Sigmoid colon (tissue), 6 donors: ENCODE measurements at regions not wholly inside any gene's neighbourhood (a gene's known extent, or its start where the extent isn't known, plus 50 kb on each side); places are given as distances from the start of the nearest gene placed in this dataset.

Source experiments
- DNase-seq: peaks from one replicate; pipeline ENCODE4 v3.0.0-alpha.2; 2019
- H3K27ac ChIP-seq, 4 donors: fragments of 200-600 bp; sonication (generic); one replicate each; pipeline ENCODE4 v1.5.1; 2016 to 2019; ENCODE audit warnings: mild to moderate bottlenecking in 1 of 4
- H3K27me3 ChIP-seq, 3 donors: fragments of 200-600 bp; sonication (generic); one replicate each; pipeline ENCODE4 v1.5.1; 2019; ENCODE audit warnings: mild to moderate bottlenecking in 1 of 3
- H3K36me3 ChIP-seq, 4 donors: fragments of 200-600 bp; sonication (generic); one replicate each; pipeline ENCODE4 v1.5.1; 2016 to 2019
- H3K4me1 ChIP-seq, 4 donors: fragments of 200-600 bp; sonication (generic); one replicate each; pipeline ENCODE4 v1.5.1; 2017 to 2019
- H3K4me3 ChIP-seq, 4 donors: fragments of 200-600 bp; sonication (generic); one replicate each; pipeline ENCODE4 v1.5.1; 2017 to 2019; ENCODE audit warnings: mild to moderate bottlenecking in 2 of 4, moderate library complexity in 1 of 4
- H3K9me3 ChIP-seq, 4 donors: fragments of 200-600 bp in 3 of 4; sonication (generic) in 3 of 4; one replicate each; pipeline versions ENCODE4 v1.5.1 to v1.6.1; 2013 to 2019
- EP300 ChIP-seq, 4 donors: sonication (generic); formaldehyde crosslinking; IDR thresholded peaks; one replicate each; pipeline ENCODE4 v1.6.1; 2017; ENCODE audit warnings: antibody characterized with exemption in 4 of 4
- POLR2A ChIP-seq, 2 donors: fragments of 450-650 bp; IDR thresholded peaks; one replicate each; pipeline ENCODE4 v1.6.1; 2016; ENCODE audit warnings: antibody characterized with exemption in 2 of 2, mild to moderate bottlenecking in 2 of 2, moderate library complexity in 2 of 2
- POLR2AphosphoS5 ChIP-seq, 4 donors: sonication (generic); formaldehyde crosslinking; IDR thresholded peaks; one replicate each; pipeline ENCODE4 v1.6.1; 2017; ENCODE audit warnings: antibody characterized with exemption in 4 of 4
- WGBS, 2 donors: extraction: QIAGEN DNeasy Blood & Tissue Kit; methylation state at CpG; one replicate each; pipeline ENCODE4 v1.1.7; 2013; 5-methylcytosine and 5-hydroxymethylcytosine counted together
- intact Hi-C: fragments of 100-400 bp; cut with DNase I; formaldehyde crosslinking; loops from one replicate; pipeline ENCODE4 v1.15.1; 2023
- TF ChIP-seq, protein P1 (sequence below), 4 experiments: fragments of 450-650 bp in 3 of 4; fragments of 200-600 bp in 1 of 4; IDR thresholded peaks; one replicate each; pipeline ENCODE4 v1.5.1; 2016 to 2019; ENCODE audit warnings: antibody characterized with exemption in 4 of 4, mild to moderate bottlenecking in 3 of 4, moderate library complexity in 2 of 4
- donor health status: healthy with polysubstance abuse.
- donor health status: healthy.

DNA sequence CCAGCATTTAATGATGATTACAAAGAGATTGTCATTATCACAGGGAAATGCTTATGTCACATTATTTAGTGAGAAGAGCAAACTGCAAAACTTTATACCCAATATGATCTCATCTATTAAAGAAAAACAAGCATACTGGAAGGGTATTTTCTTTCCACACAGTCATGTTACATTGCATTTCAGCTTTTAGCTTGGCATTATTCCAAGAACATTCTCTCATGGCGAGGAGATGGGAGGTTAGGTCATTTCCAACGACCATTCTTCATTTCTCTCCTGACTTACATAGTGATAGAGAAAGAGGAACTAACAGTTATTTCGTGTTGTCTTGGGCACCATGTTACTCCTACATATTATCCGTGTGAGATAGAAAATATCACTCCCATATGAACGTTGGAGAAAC is 309.4 kb upstream of the XYLT1 start:
- no peak overlapping the region for H3K27ac ChIP-seq
- no peaks in the 10 kb centered on the region for H3K27me3 ChIP-seq
- H3K4me1 ChIP-seq = no peaks in the 10 kb centered on the region
- DNase-seq = no peak
- H3K36me3 ChIP-seq = no peaks in the 10 kb centered on the region
- TF ChIP-seq EP300 (IDR thresholded peaks at IDR 0.05) = no peak
- TF ChIP-seq, protein P1, sequence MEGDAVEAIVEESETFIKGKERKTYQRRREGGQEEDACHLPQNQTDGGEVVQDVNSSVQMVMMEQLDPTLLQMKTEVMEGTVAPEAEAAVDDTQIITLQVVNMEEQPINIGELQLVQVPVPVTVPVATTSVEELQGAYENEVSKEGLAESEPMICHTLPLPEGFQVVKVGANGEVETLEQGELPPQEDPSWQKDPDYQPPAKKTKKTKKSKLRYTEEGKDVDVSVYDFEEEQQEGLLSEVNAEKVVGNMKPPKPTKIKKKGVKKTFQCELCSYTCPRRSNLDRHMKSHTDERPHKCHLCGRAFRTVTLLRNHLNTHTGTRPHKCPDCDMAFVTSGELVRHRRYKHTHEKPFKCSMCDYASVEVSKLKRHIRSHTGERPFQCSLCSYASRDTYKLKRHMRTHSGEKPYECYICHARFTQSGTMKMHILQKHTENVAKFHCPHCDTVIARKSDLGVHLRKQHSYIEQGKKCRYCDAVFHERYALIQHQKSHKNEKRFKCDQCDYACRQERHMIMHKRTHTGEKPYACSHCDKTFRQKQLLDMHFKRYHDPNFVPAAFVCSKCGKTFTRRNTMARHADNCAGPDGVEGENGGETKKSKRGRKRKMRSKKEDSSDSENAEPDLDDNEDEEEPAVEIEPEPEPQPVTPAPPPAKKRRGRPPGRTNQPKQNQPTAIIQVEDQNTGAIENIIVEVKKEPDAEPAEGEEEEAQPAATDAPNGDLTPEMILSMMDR (IDR thresholded peaks at IDR 0.05) = no peak
- TF ChIP-seq POLR2A (IDR thresholded peaks at IDR 0.05) = no peak
- no peak for TF ChIP-seq POLR2AphosphoS5 (IDR thresholded peaks at IDR 0.05)
- no peak overlapping the region for H3K4me3 ChIP-seq
- no peaks in the 10 kb centered on the region for H3K9me3 ChIP-seq
- 46 to 55% methylated on average over 5 of the region's 5 CpGs for WGBS, 2 donors
- intact Hi-C loops = no loop called here

DNA sequence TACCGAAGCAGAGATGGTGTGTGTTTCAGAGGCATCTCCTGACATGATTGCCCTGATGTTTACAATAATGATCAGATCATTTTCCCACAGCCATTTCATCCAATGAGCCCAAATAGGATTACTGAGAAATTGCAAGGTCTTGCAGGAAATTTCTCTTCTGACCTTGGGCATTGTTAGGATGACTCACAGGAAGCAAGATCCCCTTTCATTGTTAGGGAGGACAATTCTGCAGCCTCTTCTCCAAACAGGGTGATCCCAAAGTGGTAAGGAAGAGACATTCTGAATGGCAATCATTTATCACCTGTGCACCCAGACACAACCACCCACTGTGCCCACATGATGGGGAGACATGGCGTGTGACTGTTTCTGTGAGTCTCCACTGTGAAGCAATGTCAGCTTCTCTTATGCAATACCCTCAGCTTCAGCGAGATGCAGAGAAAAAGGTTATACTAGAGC is 306.7 kb upstream of the XYLT1 start:
- H3K36me3 ChIP-seq = no peaks in the 10 kb centered on the region
- no peak for DNase-seq
- H3K4me1 ChIP-seq = no peaks in the 10 kb centered on the region
- 67 to 74% methylated on average over 3 of the region's 3 CpGs for WGBS, 2 donors
- H3K27me3 ChIP-seq = no peaks in the 10 kb centered on the region
- TF ChIP-seq EP300 (IDR thresholded peaks at IDR 0.05) (no peak), POLR2A (IDR thresholded peaks at IDR 0.05) (no peak), POLR2AphosphoS5 (IDR thresholded peaks at IDR 0.05) (no peak)
- TF ChIP-seq, protein P1 (IDR thresholded peaks at IDR 0.05) = no peak
- no peak overlapping the region for H3K27ac ChIP-seq
- no peak overlapping the region for H3K4me3 ChIP-seq
- intact Hi-C loops = no loop called here
- H3K9me3 ChIP-seq = no peaks in the 10 kb centered on the region

DNA sequence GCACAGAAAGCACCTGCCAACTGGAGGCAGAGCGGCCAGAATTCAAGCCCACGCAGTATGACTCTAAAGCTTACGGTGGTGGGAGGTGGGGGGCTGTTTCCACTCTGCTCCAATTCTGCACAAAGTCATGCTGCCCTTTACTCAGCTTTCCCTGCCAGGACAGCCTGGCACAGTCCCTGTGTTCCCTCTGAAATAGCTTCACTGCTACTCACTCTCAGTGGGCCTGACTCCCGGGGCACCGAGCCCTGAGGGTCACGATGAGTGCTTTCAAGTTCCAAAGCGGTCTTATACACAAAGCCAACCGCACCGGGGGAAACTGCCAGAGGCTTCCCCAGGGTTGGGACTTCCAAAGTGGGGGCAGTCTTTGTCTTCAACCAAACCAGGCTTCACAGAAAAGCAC is 306.1 kb upstream of the XYLT1 start:
- DNase-seq = no peak
- intact Hi-C loops = no loop called here
- Histone ChIP-seq H3K27ac (no peak overlapping the region), H3K36me3 (no peaks in the 10 kb centered on the region), H3K9me3 (no peaks in the 10 kb centered on the region), H3K4me1 (no peaks in the 10 kb centered on the region), H3K27me3 (no peaks in the 10 kb centered on the region), H3K4me3 (no peak overlapping the region)
- TF ChIP-seq POLR2AphosphoS5 (IDR thresholded peaks at IDR 0.05) (no peak), POLR2A (IDR thresholded peaks at IDR 0.05) (no peak), EP300 (IDR thresholded peaks at IDR 0.05) (no peak)
- TF ChIP-seq, protein P1 (IDR thresholded peaks at IDR 0.05) = no peak
- 78 to 85% methylated on average over 9 of the region's 9 CpGs for WGBS, 2 donors

DNA sequence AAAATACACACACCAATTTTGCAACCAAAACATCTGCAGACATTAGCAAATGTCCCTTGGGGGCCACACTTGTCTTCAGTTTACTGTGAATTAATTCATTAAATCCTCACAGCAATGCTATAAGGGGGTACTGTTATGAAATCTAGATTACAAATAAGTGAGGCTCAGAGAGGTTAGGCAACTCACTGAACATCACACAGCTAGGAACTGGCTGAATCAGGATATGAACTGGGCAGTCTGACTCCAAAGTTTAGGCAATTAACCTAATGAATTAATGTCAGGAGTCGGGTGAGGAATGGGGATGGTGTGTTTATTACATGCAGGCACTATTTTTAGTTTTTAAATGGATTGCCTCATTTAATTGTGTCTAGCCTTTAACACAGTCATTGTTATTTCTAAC is 305.7 kb upstream of the XYLT1 start:
- Histone ChIP-seq H3K9me3 (no peaks in the 10 kb centered on the region), H3K27me3 (no peaks in the 10 kb centered on the region), H3K36me3 (no peaks in the 10 kb centered on the region), H3K27ac (no peak overlapping the region), H3K4me1 (no peaks in the 10 kb centered on the region), H3K4me3 (no peak overlapping the region)
- no peak for TF ChIP-seq POLR2AphosphoS5 (IDR thresholded peaks at IDR 0.05)
- no peak for TF ChIP-seq POLR2A (IDR thresholded peaks at IDR 0.05)
- TF ChIP-seq, protein P1 (IDR thresholded peaks at IDR 0.05) = no peak
- TF ChIP-seq EP300 (IDR thresholded peaks at IDR 0.05) = no peak
- 34 to 63% methylated on average over 1 of the region's 1 CpG for WGBS, 2 donors
- DNase-seq = no peak
- intact Hi-C loops = no loop called here

DNA sequence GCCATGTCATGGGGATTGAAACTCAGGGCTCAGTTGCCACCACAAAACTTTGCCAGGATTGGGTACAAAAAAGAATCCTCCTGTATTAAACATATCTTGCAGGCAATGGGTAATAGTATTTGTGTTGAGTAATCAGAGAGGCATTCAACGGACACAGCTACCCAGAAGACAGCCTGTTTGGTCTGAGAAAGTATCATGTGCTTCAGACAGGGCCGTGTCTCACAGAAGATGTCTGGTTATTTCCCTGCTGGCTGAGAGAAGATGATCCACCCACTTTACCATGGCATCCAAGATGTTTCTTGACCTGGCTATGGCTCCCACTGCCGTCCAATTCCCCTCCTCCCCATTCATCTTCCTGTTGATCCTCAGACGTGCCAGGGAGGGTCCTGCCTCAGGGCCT is 304.3 kb upstream of the XYLT1 start:
- no peaks in the 10 kb centered on the region for H3K9me3 ChIP-seq

More for the DNA sequence above, 304.3 kb upstream of the XYLT1 start:
- no peak overlapping the region for H3K27ac ChIP-seq
- no peaks in the 10 kb centered on the region for H3K27me3 ChIP-seq
- intact Hi-C loops = no loop called here
- H3K36me3 ChIP-seq = no peaks in the 10 kb centered on the region
- H3K4me3 ChIP-seq = no peak overlapping the region
- DNase-seq = no peak
- no peaks in the 10 kb centered on the region for H3K4me1 ChIP-seq
- 53 to 77% methylated on average over 4 of the region's 4 CpGs for WGBS, 2 donors
- no peak for TF ChIP-seq POLR2A (IDR thresholded peaks at IDR 0.05)
- no peak for TF ChIP-seq POLR2AphosphoS5 (IDR thresholded peaks at IDR 0.05)
- no peak for TF ChIP-seq EP300 (IDR thresholded peaks at IDR 0.05)
- TF ChIP-seq, protein P1 (IDR thresholded peaks at IDR 0.05) = no peak
